ENCODE measurements at regions not wholly inside any gene's neighbourhood (a gene's known extent, or its start where the extent isn't known, plus 50 kb on each side); places are given as distances from the start of the nearest gene placed in this dataset.

- TF ChIP-seq CTCF (IDR thresholded peaks at IDR 0.05) (no peak), POLR2AphosphoS5 (IDR thresholded peaks at IDR 0.05) (no peak), POLR2A (IDR thresholded peaks at IDR 0.05) (no peak)
Observed at GRCh38 chr1:184315254-184315653, 71.6 kb upstream of the C1orf21 start.

Measured in breast epithelium (tissue), 3 donors.